ENCODE measurements at regions not wholly inside any gene's neighbourhood (a gene's known extent, or its start where the extent isn't known, plus 50 kb on each side); places are given as distances from the start of the nearest gene placed in this dataset.

DNA sequence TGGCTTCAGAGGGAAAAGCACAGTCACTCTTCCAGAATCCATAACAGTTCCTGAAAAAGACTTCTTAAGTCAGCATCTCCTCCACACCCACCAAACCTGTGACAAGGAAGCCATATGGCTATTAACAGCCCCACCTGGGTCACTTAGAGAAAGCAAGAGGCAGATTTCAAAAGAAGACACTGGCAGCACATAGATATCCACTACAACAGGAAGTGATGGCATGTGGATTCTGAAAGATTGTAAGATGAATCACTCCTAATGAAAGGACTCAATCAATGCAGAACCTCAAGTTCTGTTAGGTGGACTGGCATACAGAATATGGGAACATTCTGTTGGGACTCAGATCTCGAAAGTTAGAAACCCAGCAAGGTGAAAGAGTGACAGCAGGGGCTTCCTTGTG is 365.9 kb downstream of the TGFB2 start:
- no peaks in the 10 kb centered on the region for H3K27me3 Mint-ChIP-seq
- TF ChIP-seq, protein P1, sequence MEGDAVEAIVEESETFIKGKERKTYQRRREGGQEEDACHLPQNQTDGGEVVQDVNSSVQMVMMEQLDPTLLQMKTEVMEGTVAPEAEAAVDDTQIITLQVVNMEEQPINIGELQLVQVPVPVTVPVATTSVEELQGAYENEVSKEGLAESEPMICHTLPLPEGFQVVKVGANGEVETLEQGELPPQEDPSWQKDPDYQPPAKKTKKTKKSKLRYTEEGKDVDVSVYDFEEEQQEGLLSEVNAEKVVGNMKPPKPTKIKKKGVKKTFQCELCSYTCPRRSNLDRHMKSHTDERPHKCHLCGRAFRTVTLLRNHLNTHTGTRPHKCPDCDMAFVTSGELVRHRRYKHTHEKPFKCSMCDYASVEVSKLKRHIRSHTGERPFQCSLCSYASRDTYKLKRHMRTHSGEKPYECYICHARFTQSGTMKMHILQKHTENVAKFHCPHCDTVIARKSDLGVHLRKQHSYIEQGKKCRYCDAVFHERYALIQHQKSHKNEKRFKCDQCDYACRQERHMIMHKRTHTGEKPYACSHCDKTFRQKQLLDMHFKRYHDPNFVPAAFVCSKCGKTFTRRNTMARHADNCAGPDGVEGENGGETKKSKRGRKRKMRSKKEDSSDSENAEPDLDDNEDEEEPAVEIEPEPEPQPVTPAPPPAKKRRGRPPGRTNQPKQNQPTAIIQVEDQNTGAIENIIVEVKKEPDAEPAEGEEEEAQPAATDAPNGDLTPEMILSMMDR (conservative IDR thresholded peaks at IDR 0.05): no peak
- H3K4me3 Mint-ChIP-seq: no peak overlapping the region
- no peak for DNase-seq (ENCODE audit: extremely low spot score, unreplicated experiment)
- no peaks in the 10 kb centered on the region for H3K9me3 Mint-ChIP-seq
- peaks cover 8% of the 10 kb centered on the region for H3K4me1 Mint-ChIP-seq (ENCODE audit: unreplicated experiment)
- H3K27ac Mint-ChIP-seq: no peak overlapping the region
- no peaks in the 10 kb centered on the region for H3K36me3 Mint-ChIP-seq

- H3K27ac Mint-ChIP-seq: no peak overlapping the region
These were observed 366.9 kb downstream of the TGFB2 start for GRCh38 chr1:218711884-218712674.

GRCh38 chr1:218712677-218713076 is 367.5 kb downstream of the TGFB2 start:
- no peak overlapping the region for H3K27ac Mint-ChIP-seq
- peaks cover 8% of the 10 kb centered on the region for H3K9me3 Mint-ChIP-seq
- H3K4me1 Mint-ChIP-seq (ENCODE audit: unreplicated experiment): peaks cover 5% of the 10 kb centered on the region
- no peaks in the 10 kb centered on the region for H3K27me3 Mint-ChIP-seq
- H3K36me3 Mint-ChIP-seq: no peaks in the 10 kb centered on the region
- no peak overlapping the region for H3K4me3 Mint-ChIP-seq
- no peak for DNase-seq (ENCODE audit: extremely low spot score, unreplicated experiment)
- TF ChIP-seq, protein P1 (conservative IDR thresholded peaks at IDR 0.05): no peak

More at GRCh38 chr1:218711884-218712674, 366.9 kb downstream of the TGFB2 start:
- no peak overlapping the region for H3K4me3 Mint-ChIP-seq
- H3K4me1 Mint-ChIP-seq (ENCODE audit: unreplicated experiment): peaks cover 5% of the 10 kb centered on the region
- H3K27me3 Mint-ChIP-seq: no peaks in the 10 kb centered on the region
- DNase-seq (ENCODE audit: extremely low spot score, unreplicated experiment): no peak
- H3K9me3 Mint-ChIP-seq: peaks cover 8% of the 10 kb centered on the region
- TF ChIP-seq, protein P1 (conservative IDR thresholded peaks at IDR 0.05): no peak
- H3K36me3 Mint-ChIP-seq: no peaks in the 10 kb centered on the region

GRCh38 chr1:218715961-218716669 is 371.0 kb downstream of the TGFB2 start:
- no peak for DNase-seq (ENCODE audit: extremely low spot score, unreplicated experiment)
- peaks cover 8% of the 10 kb centered on the region for H3K9me3 Mint-ChIP-seq
- peaks cover 12% of the 10 kb centered on the region for H3K4me1 Mint-ChIP-seq (ENCODE audit: unreplicated experiment)
- H3K4me3 Mint-ChIP-seq: no peak overlapping the region
- H3K36me3 Mint-ChIP-seq: no peaks in the 10 kb centered on the region
- H3K27me3 Mint-ChIP-seq: no peaks in the 10 kb centered on the region
- TF ChIP-seq, protein P1 (conservative IDR thresholded peaks at IDR 0.05): no peak
- H3K27ac Mint-ChIP-seq: no peak overlapping the region

GRCh38 chr1:218717575-218717974 is 372.4 kb downstream of the TGFB2 start:
- H3K4me3 Mint-ChIP-seq: no peak overlapping the region
- peaks cover 8% of the 10 kb centered on the region for H3K9me3 Mint-ChIP-seq
- no peaks in the 10 kb centered on the region for H3K27me3 Mint-ChIP-seq
- DNase-seq (ENCODE audit: extremely low spot score, unreplicated experiment): no peak
- H3K36me3 Mint-ChIP-seq: no peaks in the 10 kb centered on the region
- TF ChIP-seq, protein P1 (conservative IDR thresholded peaks at IDR 0.05): no peak
- H3K27ac Mint-ChIP-seq: no peak overlapping the region
- H3K4me1 Mint-ChIP-seq (ENCODE audit: unreplicated experiment): peaks cover 12% of the 10 kb centered on the region
